Fibroblast of lung (primary cell): ENCODE measurements at regions not wholly inside any gene's neighbourhood (a gene's known extent, or its start where the extent isn't known, plus 50 kb on each side); places are given as distances from the start of the nearest gene placed in this dataset.
A peak's percentile ranks its signal among the peaks of the same experiment; 100 is the strongest.

ENCODE experiments used
- EZH2 ChIP-seq: IDR thresholded peaks from 2 replicates; pipeline ENCODE4 v1.5.1; 2012; ENCODE audit warnings: low read length, control low read depth, mild to moderate bottlenecking; ENCODE audit errors: missing control alignments
- TF ChIP-seq, protein P1 (sequence below), 2 donors: IDR thresholded peaks in 1 of 2; conservative IDR thresholded peaks in 1 of 2; 1 replicate in 1 of 2; 2 replicates in 1 of 2; pipeline ENCODE4 v1.5.1; 2011 to 2012; ENCODE audit warnings: low read length in 2 of 2, control low read depth in 1 of 2, inconsistent platforms in 1 of 2, low read depth in 1 of 2, mild to moderate bottlenecking in 1 of 2

DNA sequence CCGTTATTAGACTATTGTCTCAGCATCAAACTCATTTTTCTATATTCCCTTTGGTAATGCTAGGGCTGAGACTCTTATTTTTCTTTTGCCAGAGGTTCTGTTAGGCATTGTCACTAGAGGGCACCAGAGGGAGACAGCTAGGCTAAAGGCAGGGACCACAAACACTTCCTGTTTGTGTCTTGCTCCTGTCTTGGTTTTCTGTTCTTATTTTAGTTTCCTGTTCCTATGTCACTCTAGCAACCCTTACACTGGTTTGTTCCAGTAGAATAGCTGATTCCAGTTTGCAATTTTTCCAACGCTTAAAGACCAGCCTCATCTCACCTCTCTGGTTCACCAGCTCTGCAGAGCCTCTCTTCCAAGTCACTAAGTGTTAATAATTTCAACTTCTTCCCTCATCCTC, 772.0 kb downstream of the DIAPH3 start:
- TF ChIP-seq, protein P1, sequence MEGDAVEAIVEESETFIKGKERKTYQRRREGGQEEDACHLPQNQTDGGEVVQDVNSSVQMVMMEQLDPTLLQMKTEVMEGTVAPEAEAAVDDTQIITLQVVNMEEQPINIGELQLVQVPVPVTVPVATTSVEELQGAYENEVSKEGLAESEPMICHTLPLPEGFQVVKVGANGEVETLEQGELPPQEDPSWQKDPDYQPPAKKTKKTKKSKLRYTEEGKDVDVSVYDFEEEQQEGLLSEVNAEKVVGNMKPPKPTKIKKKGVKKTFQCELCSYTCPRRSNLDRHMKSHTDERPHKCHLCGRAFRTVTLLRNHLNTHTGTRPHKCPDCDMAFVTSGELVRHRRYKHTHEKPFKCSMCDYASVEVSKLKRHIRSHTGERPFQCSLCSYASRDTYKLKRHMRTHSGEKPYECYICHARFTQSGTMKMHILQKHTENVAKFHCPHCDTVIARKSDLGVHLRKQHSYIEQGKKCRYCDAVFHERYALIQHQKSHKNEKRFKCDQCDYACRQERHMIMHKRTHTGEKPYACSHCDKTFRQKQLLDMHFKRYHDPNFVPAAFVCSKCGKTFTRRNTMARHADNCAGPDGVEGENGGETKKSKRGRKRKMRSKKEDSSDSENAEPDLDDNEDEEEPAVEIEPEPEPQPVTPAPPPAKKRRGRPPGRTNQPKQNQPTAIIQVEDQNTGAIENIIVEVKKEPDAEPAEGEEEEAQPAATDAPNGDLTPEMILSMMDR (conservative IDR thresholded peaks at IDR 0.05 in 1 of 2, IDR thresholded peaks at IDR 0.05 in 1 of 2; ENCODE audit: low read depth in 1 of 2, low read length in 2 of 2), result peak; percentile 92 to 97
- no peak for TF ChIP-seq EZH2
